NCI-H524 treated with DMSO at 0.1 percent for 48 hours (cell line): ENCODE measurements at regions not wholly inside any gene's neighbourhood (a gene's known extent, or its start where the extent isn't known, plus 50 kb on each side); places are given as distances from the start of the nearest gene placed in this dataset.

ENCODE experiments used
- DNase-seq: peaks from one replicate; lab custom pipeline; 2025; lab: John Stamatoyannopoulos, UW

DNA sequence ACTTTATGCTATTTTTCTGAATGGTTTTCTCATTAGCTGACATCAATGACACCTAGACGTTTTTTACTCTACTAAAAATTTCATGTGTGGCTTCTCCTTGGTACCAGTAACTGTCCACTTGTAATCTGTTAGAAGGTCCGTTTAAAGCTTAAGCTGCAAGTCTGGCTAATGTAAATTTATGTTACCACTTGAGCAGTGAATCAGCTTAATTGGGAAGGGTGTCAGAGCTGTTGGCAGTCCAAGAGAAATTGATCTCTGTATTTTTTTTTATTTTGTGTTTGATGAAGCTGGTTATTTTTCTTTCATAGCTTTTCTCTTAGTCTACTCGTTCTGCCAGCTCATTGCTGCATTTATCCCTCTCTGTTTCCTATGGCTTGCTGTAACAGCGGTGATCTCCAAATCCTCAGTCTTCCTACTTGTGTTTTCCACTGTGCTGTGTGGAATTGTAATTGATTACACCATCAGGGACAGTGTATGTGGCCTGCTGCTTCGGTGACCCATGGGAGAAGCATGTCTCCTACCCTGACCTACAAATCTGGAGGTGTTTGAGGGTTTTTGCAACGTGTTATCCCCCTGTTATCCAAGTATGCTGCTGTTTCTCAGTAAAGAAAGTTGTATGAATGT lies 724.2 kb upstream of the REG3G start:
- peak; percentile 6 for DNase-seq

DNA sequence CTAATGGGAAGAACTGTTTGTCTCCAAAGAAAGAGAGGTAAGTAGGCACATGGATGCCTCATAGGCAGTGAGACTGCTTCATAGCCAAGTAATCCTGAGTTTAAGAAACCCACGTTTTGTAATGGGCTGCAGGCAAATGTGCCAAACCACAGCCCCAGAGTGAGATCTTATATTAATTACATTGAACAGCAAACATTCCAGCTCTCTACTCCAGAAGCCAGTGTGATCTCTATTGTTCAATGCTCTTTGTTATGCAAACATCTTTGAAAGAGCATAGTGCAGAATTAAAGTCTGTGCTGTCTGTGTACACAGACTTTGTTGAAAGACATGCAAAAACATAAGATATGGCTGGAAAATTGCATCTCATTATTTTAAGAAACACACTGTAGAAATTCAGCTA lies 720.8 kb upstream of the REG3G start:
- no peak for DNase-seq

DNA sequence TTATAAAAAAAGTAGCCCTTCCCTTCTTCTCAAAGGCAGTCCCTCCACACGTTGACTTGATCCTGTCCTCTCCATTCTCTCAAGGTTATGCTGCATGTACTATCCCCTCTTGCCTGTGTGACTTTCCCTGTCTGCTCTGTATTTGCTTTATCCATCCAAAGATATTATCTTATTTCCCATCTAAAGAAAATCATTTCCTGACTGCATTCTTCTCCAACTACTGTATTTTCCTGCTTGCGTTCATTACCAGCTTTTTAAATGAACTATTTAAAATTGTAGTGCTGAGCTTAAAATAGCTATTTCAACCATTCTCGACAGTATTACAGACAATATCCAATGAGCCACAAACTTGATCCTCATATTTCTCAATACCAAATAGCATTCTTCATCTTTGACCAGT lies 716.0 kb upstream of the REG3G start:
- DNase-seq: no peak

DNA sequence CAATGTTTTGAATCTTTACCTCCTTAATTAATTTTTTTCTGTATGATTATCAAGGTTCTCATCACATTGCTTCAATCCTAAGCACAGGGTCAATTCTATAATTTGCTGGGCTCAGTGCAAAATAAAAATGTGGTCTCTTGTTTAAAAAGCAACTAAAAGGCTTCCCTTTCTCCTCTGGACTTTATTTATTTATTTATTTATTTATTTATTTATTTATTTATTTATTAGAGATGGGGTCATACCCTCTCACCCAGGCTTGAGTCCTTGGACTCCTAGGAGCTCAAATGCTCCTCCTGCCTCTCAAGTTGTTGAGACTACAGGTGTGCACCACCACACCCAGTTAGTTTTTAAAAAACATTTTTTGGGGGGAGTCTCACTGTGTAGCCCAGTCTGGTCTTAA lies 710.1 kb upstream of the REG3G start:
- DNase-seq: no peak

DNA sequence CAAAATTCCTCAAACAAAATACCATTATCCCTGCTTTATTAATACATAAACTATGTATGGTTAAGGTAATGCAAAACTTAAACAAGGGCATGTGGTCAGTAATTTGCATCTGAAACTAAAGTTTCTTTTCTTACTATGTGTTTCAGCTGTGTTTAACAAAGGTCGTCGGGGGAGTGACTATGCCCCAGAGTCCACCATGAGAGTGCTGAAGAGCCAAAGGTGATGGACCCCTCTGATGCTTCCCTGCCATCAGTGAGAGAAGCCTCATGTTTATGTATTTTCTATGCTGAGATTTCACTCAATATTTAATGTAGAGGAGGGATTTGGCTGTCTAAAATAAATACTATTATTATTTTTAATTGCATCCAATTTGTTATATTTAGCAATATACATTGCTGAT lies 707.2 kb upstream of the REG3G start:
- DNase-seq: no peak

DNA sequence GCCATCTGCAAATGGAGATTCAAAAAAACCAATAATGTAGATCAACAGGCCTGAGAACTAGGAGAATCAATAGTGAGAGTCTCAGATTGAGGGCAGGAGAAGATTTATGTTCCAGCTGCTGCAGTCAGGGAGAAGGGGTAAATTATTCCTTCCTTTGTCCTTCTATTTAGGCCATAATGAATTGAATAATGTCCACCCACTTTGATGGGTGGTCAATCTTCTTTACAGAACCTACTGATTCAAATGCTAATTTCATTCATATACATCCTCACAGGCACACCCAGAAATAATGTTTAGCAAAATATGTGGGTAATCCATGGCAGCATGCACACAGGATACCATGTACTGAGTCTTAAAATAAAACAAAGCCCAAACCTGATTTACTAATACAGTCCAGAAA lies 695.3 kb upstream of the REG3G start:
- DNase-seq: no peak

DNA sequence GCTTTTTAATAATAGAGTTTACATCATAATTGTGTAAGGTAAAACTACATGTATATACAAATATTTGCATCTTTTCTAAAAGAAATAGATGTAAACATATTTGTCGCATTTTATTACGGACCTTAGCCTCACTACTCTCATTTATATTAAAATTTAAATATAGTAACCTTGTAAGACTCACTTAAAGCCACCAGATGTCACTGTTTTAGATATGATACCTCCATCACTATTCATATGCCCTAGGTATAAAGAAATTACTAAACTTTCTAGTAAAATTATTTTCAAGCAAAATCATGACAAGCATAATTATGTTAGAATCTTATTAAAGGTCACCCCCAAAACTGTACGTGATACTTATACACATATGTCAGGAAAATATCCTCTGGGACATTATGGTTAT lies 674.3 kb upstream of the REG3G start:
- DNase-seq: peak; percentile 33

DNA sequence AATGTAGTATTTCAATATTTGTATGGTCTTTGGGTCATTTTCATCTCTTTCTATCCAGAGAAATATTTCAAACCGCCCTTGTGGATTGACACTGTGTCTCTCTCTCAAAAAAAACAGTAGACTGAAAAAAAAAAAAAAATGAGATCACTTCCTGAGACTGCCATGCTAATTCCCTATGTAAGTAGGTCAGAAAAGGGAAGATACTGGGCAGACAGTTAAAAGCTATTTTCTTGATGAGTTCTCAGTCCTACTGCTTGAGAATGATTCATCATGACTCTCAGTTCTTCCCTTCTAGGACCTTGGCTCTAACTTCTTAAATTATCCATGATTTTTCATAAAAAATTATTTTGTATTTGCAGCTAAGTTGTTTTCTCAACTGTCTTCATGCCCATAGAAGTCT lies 672.3 kb upstream of the REG3G start:
- DNase-seq: no peak

DNA sequence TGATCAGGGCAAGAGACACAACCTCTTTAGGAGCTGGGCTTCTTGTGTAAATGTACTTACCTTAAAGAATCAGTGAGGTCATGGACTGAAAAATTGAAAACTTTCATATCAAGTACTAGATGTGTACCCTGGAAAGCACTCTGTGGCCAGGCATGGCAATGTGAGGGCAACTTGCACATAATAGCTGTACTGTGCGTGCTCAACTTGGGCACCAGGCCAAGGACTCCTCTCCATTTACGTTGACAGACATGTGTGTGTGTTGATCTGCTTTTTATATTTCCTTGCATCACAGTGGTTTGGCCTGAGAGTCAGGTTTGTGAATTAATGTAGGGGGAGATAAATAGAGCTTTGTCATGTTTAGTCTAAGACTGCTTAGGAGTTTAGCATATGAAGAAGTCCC lies 669.5 kb upstream of the REG3G start:
- DNase-seq: no peak

DNA sequence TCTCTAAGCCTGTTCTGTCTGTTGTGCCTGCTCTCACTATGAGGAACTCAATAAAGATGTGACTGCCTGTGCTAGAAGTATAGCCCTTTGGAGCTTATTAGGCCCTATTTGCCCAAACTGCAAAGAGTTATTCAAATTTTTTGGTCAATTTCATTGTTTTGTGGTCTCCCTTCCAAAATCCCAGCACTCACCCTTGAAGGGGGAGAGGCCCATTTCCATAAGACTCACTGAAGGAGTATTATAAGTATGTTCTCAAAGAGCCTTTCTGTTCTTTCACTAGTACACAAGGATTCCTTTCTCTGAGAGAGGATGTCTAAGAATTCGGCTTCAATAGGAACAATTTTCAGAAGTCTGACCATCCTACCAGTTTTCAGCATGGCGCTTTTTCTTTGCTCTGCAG lies 641.9 kb upstream of the REG3G start:
- DNase-seq: no peak

DNA sequence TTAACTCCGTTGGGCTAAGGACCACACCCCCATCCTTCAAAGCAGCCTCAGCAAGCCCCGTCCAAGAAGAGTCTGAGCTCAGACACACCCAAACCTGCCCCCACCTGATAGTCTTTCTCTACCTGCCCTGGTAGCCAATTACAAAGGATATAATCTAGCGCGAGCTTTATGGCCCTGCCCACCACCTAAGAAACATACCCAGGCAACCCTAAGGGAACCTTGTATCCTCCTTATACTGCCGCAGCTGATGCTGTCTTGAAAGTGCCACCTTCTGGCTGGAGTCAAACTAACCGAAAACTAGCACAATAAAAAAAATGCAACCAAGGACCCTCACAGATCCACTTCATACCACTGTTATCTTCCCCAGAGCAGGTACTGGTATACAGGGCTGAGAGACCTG lies 628.3 kb upstream of the REG3G start:
- no peak for DNase-seq

DNA sequence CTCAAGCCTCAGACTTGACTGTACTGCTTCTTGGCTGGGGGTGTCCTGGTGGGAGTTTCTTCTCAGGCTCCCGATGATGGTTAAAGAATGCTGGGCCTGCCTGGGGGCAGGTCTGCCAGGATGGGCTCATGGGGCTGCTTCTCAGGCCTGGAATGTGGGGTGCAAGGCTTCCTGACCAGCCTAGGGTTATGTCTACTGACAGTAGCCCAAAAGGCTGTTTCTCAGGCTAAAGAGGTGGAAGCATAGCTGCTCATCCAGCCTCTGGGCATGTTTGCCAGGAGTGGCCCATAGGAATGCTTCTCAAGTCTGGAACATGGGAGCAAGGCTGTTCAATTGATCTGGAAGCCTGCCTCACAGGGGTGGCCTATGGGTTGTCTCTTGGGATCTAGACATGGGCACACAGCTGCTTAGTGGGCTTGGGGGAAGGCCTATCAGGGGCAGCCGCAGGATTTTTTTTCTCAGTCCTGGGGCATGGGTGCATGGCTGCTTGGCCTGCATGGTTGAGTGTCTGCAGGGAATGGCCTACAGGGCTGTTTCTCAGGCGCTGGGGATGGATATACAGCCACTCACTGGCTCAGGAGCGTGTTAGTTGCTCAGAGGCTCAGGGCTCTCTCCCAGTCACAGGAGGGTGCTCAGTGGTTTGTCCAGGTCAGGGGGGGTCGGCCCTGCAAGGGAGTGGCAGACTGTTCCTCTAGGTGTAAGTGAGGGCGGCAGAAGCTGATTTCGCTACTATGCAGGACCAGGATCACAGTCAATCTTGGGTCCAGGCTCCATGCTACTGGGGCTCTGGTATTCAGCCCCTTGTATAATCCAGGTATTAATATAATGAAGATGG lies 617.3 kb upstream of the REG3G start:
- DNase-seq: no peak

DNA sequence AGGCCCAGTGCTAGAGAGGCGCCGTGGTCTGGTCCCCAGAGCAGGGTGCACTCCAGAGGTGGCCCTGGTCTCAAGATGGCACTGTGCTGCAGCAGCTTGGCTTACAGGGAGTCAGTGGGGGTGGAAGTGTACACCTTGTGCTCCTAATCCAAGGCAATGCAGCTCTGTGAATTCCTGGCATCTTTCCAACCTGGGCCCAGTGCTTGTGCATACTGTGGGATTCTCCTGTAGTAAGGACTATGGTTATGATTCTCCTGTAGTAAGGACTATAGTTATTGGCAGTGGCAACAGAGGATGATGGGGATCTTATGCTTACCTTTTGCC lies 616.7 kb upstream of the REG3G start:
- no peak for DNase-seq

DNA sequence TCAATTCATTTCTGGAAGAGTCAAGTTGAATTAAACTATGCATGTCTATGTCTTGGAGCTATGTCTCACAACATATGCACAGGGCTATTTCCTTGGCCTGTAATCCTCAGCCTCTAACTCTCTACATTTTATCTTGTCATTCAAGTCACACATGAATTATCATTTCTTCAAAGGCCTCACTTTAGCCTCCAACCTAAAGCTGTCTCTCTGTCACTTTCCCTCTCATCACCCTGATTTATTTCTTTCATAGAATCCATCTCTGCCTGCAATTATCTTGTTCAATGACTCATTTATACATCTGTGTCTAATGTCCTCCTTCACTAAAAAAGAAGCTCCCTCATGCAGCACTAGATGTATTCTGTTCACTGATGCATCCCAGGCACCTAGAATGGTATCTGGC lies 614.2 kb upstream of the REG3G start:
- no peak for DNase-seq

DNA sequence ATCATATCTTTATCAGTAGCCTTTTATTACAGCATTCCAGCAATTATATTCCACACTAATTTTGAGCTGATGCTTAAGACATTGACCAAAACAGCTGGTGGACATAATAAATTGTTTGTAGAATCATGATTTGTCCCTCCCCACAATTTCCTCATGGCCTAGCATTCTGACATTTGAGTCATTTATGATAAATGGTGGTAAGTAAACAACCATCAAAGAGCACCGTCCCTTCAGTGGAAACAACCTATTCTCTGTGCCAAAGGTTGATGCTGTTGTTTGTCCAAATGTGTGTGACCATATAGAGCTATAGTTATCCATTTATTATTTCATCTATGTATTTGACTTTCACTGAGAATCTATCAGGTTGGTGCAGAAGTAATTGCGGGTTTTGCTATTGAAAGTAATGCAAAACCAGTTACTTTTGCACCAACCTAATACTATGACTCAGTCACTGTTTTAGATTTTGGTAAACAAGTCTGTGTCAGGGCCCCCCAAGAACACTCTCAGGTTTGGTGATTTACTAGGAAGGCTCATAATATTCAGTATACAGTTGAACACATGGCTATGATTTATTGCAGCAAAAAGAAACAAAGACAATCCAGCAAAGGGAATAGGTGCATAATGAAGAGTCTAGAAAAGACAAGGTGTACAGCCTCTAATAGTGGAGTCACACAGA lies 608.7 kb upstream of the REG3G start:
- no peak for DNase-seq

DNA sequence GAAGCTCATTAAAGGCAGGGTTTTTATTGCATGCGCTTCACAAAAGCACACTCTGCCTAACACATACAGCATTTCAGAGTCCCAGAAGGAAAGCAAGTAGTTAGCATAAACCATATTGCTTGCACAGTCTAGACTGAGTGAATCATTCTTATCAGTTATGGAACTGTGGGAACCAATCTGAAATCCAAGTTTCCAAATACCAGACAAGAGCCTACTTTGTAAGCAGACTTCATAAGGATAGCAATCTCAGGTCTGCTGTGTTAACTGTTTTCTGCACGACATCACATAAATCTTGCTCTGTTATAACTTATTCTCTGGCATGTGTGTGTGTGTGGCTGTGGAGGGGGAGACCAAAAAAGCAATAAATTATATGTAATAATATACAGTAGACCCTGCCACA lies 608.1 kb upstream of the REG3G start:
- DNase-seq: no peak

DNA sequence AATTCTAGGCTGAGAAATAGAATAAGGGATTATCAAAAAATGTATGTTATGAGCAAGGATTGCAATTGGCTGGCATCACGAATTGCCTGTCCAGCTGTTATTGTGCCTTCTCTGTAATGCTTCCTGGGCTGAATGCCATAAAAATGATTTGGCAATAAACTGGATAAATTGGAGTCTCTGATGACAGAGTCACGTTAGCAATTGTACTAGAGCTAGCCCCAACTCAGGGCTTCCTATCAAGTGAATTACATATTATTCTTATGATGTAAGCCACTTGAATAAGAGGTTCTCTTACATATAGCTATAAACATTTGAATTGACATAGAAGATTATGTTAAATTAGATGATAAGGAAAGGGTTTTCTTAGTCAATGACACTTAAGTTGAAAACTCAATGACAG lies 607.5 kb upstream of the REG3G start:
- no peak for DNase-seq

DNA sequence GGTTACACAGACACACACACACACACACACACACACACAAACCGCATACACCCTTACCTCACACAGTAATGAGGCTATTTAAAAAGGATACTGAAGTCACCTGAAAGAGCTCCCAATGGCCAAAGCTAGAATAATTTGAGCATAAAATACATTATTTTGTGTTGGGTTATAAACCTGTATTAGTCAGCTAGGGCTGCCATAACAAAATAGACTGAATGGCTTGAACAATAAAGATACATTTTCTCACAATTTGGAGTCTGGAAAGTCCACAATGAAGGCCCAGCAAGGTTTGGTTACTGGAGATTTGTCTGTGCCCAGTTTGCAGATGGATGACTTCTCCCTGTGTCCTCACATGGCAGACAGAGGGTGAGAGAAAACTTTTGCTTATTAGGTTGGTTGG lies 605.4 kb upstream of the REG3G start:
- DNase-seq: no peak

DNA sequence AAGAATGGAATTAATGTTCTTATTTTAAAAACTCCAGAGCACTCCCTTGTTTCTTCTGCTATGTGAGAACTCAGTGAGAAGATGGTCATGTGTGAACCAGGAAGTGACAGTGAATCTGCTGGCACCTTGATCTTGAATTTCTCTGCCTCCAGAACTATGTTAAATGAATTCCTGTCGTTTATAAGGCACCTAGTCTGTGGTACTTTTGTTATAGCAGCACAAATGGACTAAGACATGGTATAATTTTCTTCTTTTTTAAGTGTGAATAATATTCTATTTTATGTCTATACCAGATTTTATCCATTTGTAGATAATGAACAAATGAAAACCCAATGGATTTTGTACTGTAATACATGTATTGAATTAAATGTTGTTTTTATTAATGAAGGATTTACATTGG lies 601.9 kb upstream of the REG3G start:
- no peak for DNase-seq

DNA sequence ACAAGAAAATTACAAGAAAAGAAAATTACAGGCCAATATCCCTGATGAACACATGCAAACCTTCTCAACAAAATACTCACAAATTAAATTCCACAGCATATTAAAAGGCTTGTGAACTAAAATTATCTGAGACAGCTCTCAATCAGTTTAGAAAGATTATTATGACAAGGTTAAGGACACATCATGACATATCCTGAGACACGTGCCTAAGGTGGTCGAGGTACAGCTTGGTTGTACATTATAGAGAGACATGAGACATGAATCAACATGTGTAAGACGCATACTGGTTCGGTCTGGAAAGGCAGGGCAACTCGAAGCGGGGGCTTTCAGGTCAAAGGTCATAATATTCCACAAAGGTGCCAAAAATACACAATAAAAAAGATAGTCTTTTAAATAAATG lies 598.3 kb upstream of the REG3G start:
- DNase-seq: no peak

DNA sequence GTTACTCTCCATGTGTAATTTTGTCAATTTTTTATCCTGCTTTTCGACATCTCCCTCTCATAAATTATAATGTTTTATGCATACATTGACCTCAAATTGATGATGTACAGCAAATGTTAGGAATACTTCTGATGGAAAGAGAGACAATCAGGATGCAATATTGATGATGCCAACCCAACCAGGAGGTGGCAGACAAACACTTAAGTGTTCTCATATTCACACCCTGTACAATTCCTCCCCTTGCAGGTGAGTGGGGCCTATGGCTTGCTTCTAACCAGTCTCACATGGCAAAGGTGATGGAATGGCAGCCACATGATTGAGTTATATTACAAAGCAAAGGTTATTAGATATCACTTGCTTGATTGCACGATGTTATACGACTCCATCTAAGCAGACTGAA lies 594.3 kb upstream of the REG3G start:
- no peak for DNase-seq

DNA sequence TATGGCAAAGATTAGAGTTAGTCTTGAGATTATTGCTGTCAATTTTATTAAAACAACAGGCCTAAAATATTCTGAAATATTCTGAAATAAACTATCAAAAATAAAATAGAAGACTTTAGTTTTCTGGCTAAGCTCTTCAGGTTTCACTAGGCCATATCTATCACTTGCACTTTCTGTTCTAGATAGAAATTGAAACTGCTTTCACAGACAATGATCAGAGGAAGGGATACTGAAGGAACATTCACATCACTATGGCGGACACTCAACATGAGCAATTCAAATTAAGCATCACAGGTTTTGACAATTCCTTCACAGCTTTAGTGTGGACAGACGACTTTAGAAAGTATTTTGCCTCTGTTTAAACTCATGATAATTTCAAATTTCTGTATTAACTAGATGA lies 586.4 kb upstream of the REG3G start:
- no peak for DNase-seq

DNA sequence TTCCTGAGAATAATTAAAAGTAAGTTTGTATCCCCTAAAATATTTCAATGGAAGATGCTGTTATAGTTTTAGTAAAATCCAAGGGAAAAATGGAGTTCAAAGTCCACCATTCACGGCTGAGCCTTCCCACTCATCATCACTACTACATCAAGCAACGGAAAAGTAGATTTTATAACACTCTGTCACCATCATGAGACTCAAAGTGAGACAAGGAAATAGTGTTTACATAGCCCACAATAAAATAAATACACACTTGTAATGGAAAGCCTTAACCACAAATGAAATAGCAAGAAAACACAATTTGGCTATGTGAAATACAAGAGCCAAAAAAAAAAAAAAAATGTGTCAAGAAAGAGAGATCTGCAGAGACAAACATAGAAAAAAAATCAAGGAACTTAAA lies 569.9 kb upstream of the REG3G start:
- DNase-seq: no peak

DNA sequence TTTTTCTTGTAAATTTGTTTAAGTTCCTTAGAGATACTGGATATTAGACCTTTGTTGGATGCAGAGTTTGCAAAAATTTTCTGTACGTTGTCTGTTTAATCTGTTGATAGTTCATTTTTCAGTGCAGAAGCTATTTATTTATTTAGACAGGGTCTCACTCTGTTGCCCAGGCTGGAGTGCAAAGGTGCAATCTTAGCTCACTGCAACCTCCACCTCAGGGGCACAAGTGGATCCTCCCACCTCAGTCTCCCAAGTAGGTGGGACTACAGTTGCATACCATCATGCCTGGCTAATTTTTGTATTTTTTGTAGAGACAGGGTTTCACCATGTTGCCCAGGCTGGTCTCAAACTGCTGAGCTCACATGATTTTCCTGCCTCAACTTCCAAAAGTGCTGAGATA lies 568.2 kb upstream of the REG3G start:
- no peak for DNase-seq
